ENCODE measurements at regions not wholly inside any gene's neighbourhood (a gene's known extent, or its start where the extent isn't known, plus 50 kb on each side); places are given as distances from the start of the nearest gene placed in this dataset.

GRCh38 chr5:89473196-89473595 lies 590.2 kb upstream of the MEF2C start:
- no peaks in the 10 kb centered on the region for H3K27me3 Mint-ChIP-seq
- intact Hi-C loops (cut with micrococcal nuclease) = no loop called here
- no peak overlapping the region for H3K27ac Mint-ChIP-seq
- no peaks in the 10 kb centered on the region for H3K36me3 Mint-ChIP-seq (ENCODE audit: low read depth)
- no peak for DNase-seq
- H3K9me3 Mint-ChIP-seq = no peaks in the 10 kb centered on the region
- H3K4me3 Mint-ChIP-seq = no peak overlapping the region
- no peaks in the 10 kb centered on the region for H3K4me1 Mint-ChIP-seq

- intact Hi-C loops (cut with micrococcal nuclease) = no loop called here
- no peak overlapping the region for H3K27ac Mint-ChIP-seq
- H3K9me3 Mint-ChIP-seq = no peaks in the 10 kb centered on the region
- H3K36me3 Mint-ChIP-seq (ENCODE audit: low read depth) = no peaks in the 10 kb centered on the region
- H3K4me3 Mint-ChIP-seq = no peak overlapping the region
- DNase-seq = no peak
- H3K27me3 Mint-ChIP-seq = no peaks in the 10 kb centered on the region
- no peaks in the 10 kb centered on the region for H3K4me1 Mint-ChIP-seq
Measured at GRCh38 chr5:89471541-89471940, 588.6 kb upstream of the MEF2C start.

GRCh38 chr5:89471115-89471514 lies 588.1 kb upstream of the MEF2C start:
- no peak overlapping the region for H3K4me3 Mint-ChIP-seq
- H3K27ac Mint-ChIP-seq = no peak overlapping the region
- intact Hi-C loops (cut with micrococcal nuclease) = no loop called here
- no peaks in the 10 kb centered on the region for H3K4me1 Mint-ChIP-seq
- H3K27me3 Mint-ChIP-seq = no peaks in the 10 kb centered on the region
- H3K9me3 Mint-ChIP-seq = no peaks in the 10 kb centered on the region
- DNase-seq = no peak
- no peaks in the 10 kb centered on the region for H3K36me3 Mint-ChIP-seq (ENCODE audit: low read depth)

GRCh38 chr5:89470658-89471057 lies 587.7 kb upstream of the MEF2C start:
- Mint-ChIP-seq H3K4me3 (no peak overlapping the region), H3K4me1 (no peaks in the 10 kb centered on the region), H3K27me3 (no peaks in the 10 kb centered on the region), H3K9me3 (no peaks in the 10 kb centered on the region), H3K36me3 (ENCODE audit: low read depth) (no peaks in the 10 kb centered on the region), H3K27ac (no peak overlapping the region)
- DNase-seq = no peak
- intact Hi-C loops (cut with micrococcal nuclease) = no loop called here

- intact Hi-C loops (cut with micrococcal nuclease) = no loop called here
- Mint-ChIP-seq H3K4me1 (no peaks in the 10 kb centered on the region), H3K36me3 (ENCODE audit: low read depth) (no peaks in the 10 kb centered on the region), H3K27ac (no peak overlapping the region), H3K27me3 (no peaks in the 10 kb centered on the region), H3K9me3 (peaks cover 3% of the 10 kb centered on the region), H3K4me3 (no peak overlapping the region)
- no peak for DNase-seq
Measured at GRCh38 chr5:89458332-89458656, 575.3 kb upstream of the MEF2C start.

- DNase-seq = no peak
- Mint-ChIP-seq H3K27ac (no peak overlapping the region), H3K9me3 (peaks cover 3% of the 10 kb centered on the region), H3K36me3 (ENCODE audit: low read depth) (no peaks in the 10 kb centered on the region), H3K4me1 (no peaks in the 10 kb centered on the region), H3K4me3 (no peak overlapping the region), H3K27me3 (no peaks in the 10 kb centered on the region)
- intact Hi-C loops (cut with micrococcal nuclease) = no loop called here
Measured at GRCh38 chr5:89457411-89458331, 574.7 kb upstream of the MEF2C start.

- Mint-ChIP-seq H3K36me3 (ENCODE audit: low read depth) (no peaks in the 10 kb centered on the region), H3K27me3 (no peaks in the 10 kb centered on the region), H3K9me3 (peaks cover 3% of the 10 kb centered on the region), H3K4me3 (no peak overlapping the region), H3K4me1 (no peaks in the 10 kb centered on the region), H3K27ac (no peak overlapping the region)
- intact Hi-C loops (cut with micrococcal nuclease) = no loop called here
- DNase-seq = no peak
Measured at GRCh38 chr5:89452081-89452480, 569.1 kb upstream of the MEF2C start.

GRCh38 chr5:89451263-89451662 lies 568.3 kb upstream of the MEF2C start:
- Mint-ChIP-seq H3K36me3 (ENCODE audit: low read depth) (no peaks in the 10 kb centered on the region), H3K9me3 (peaks cover 3% of the 10 kb centered on the region), H3K27me3 (no peaks in the 10 kb centered on the region)

GRCh38 chr5:89450149-89450538 lies 567.2 kb upstream of the MEF2C start:
- no peak for DNase-seq
- Mint-ChIP-seq H3K27ac (no peak overlapping the region), H3K36me3 (ENCODE audit: low read depth) (no peaks in the 10 kb centered on the region), H3K4me1 (no peaks in the 10 kb centered on the region), H3K9me3 (peaks cover 3% of the 10 kb centered on the region), H3K4me3 (no peak overlapping the region), H3K27me3 (no peaks in the 10 kb centered on the region)
- intact Hi-C loops (cut with micrococcal nuclease) = no loop called here

More at GRCh38 chr5:89451263-89451662, 568.3 kb upstream of the MEF2C start:
- no peak for DNase-seq
- no peak overlapping the region for H3K4me3 Mint-ChIP-seq
- intact Hi-C loops (cut with micrococcal nuclease) = no loop called here
- no peaks in the 10 kb centered on the region for H3K4me1 Mint-ChIP-seq
- H3K27ac Mint-ChIP-seq = no peak overlapping the region

GRCh38 chr5:89449392-89450148 lies 566.6 kb upstream of the MEF2C start:
- Mint-ChIP-seq H3K4me3 (no peak overlapping the region), H3K27me3 (no peaks in the 10 kb centered on the region), H3K27ac (no peak overlapping the region), H3K4me1 (no peaks in the 10 kb centered on the region), H3K9me3 (peaks cover 3% of the 10 kb centered on the region), H3K36me3 (ENCODE audit: low read depth) (no peaks in the 10 kb centered on the region)
- DNase-seq = no peak
- intact Hi-C loops (cut with micrococcal nuclease) = no loop called here

GRCh38 chr5:89447027-89447426 lies 564.0 kb upstream of the MEF2C start:
- intact Hi-C loops (cut with micrococcal nuclease) = no loop called here
- DNase-seq = no peak
- no peaks in the 10 kb centered on the region for H3K4me1 Mint-ChIP-seq
- no peaks in the 10 kb centered on the region for H3K27me3 Mint-ChIP-seq
- H3K9me3 Mint-ChIP-seq = no peaks in the 10 kb centered on the region
- H3K36me3 Mint-ChIP-seq (ENCODE audit: low read depth) = no peaks in the 10 kb centered on the region
- H3K27ac Mint-ChIP-seq = no peak overlapping the region
- no peak overlapping the region for H3K4me3 Mint-ChIP-seq

- H3K27me3 Mint-ChIP-seq = no peaks in the 10 kb centered on the region
- no peak overlapping the region for H3K27ac Mint-ChIP-seq
- no peaks in the 10 kb centered on the region for H3K36me3 Mint-ChIP-seq (ENCODE audit: low read depth)
- no peak for DNase-seq
- no peaks in the 10 kb centered on the region for H3K4me1 Mint-ChIP-seq
- H3K4me3 Mint-ChIP-seq = no peak overlapping the region
- H3K9me3 Mint-ChIP-seq = no peaks in the 10 kb centered on the region
- intact Hi-C loops (cut with micrococcal nuclease) = no loop called here
Measured at GRCh38 chr5:89445106-89445745, 562.2 kb upstream of the MEF2C start.

GRCh38 chr5:89444088-89444487 lies 561.1 kb upstream of the MEF2C start:
- intact Hi-C loops (cut with micrococcal nuclease) = no loop called here
- H3K4me1 Mint-ChIP-seq = no peaks in the 10 kb centered on the region
- no peak overlapping the region for H3K27ac Mint-ChIP-seq
- H3K4me3 Mint-ChIP-seq = no peak overlapping the region
- no peak for DNase-seq
- no peaks in the 10 kb centered on the region for H3K36me3 Mint-ChIP-seq (ENCODE audit: low read depth)
- no peaks in the 10 kb centered on the region for H3K27me3 Mint-ChIP-seq
- H3K9me3 Mint-ChIP-seq = no peaks in the 10 kb centered on the region

GRCh38 chr5:89443508-89443907 lies 560.5 kb upstream of the MEF2C start:
- Mint-ChIP-seq H3K9me3 (no peaks in the 10 kb centered on the region), H3K36me3 (ENCODE audit: low read depth) (no peaks in the 10 kb centered on the region), H3K4me3 (no peak overlapping the region), H3K4me1 (no peaks in the 10 kb centered on the region), H3K27ac (no peak overlapping the region), H3K27me3 (no peaks in the 10 kb centered on the region)
- intact Hi-C loops (cut with micrococcal nuclease) = no loop called here
- DNase-seq = no peak
